HCT116 (cell line): ENCODE measurements at regions not wholly inside any gene's neighbourhood (a gene's known extent, or its start where the extent isn't known, plus 50 kb on each side); places are given as distances from the start of the nearest gene placed in this dataset.

Source experiments
- ATAC-seq: fragments of 200-7000 bp; cut with Tn5 transposase; 2 replicates; pipeline ENCODE4 v1.9.1; 2020; ENCODE audit warnings: mild to moderate bottlenecking, moderate library complexity
- BruUV-seq: library from RNA; stranded (reverse); fragments of 400-500 nt; replicated peaks from 2 replicates; lab custom pipeline; 2021; lab: Mats Ljungman, UMichigan
- CTCF ChIA-PET: fragments of 300-600 bp; sonication (Branson Sonifier 250); formaldehyde crosslinking; loops from one replicate; lab custom pipeline; 2021; ENCODE audit warnings: antibody characterized with exemption; lab: Charles Lee
- POLR2A ChIA-PET: fragments of 300-600, 350-600 bp; sonication (Branson Sonifier 250); formaldehyde crosslinking; loops from one replicate; lab custom pipeline; 2021; ENCODE audit warnings: antibody characterized with exemption; lab: Charles Lee
- RAD21 ChIA-PET, 2 experiments: fragments of 300-600 bp; sonication (Branson Sonifier 250); formaldehyde crosslinking; loops; one replicate each; lab custom pipeline; 2023; ENCODE audit warnings: low total read pairs in 2 of 2; ENCODE audit not compliant: uncharacterized antibody in 2 of 2, unreplicated experiment in 2 of 2, low non-redundant PET in 1 of 2; lab: Charles Lee
- DNase-seq: peaks from one replicate; pipeline ENCODE4 v3.0.0-alpha.2; 2010; ENCODE audit warnings: low read depth, low spot score
- H2AFZ ChIP-seq: fragments of 200-600 bp; shearing (Covaris generic), sonication (generic); 2 replicates; pipeline ENCODE4 v1.6.1; 2017; ENCODE audit warnings: low read depth, mixed run types, mixed read lengths, antibody characterized with exemption, low read length; ENCODE audit not compliant: poor library complexity, severe bottlenecking
- H3K27ac ChIP-seq: 2 replicates; pipeline ENCODE4 v1.5.1; 2012; ENCODE audit warnings: low read depth, low read length
- H3K27me3 ChIP-seq: fragments of 200-600 bp; sonication (generic); 2 replicates; pipeline ENCODE4 v1.6.1; 2016; ENCODE audit warnings: mixed run types, low read length, mixed read lengths; ENCODE audit not compliant: insufficient read depth
- H3K36me3 ChIP-seq, 2 experiments: fragments of 200-500 bp in 1 of 2; fragments of 200-600 bp in 1 of 2; sonication (Bioruptor generic) in 1 of 2; sonication (generic) in 1 of 2; 2 replicates each; pipeline versions ENCODE4 v1.5.1 to v1.6.1; 2014 to 2016; ENCODE audit warnings: low read length in 2 of 2, inconsistent platforms in 1 of 2, mixed read lengths in 1 of 2, mixed run types in 1 of 2; ENCODE audit not compliant: insufficient read depth in 2 of 2, control insufficient read depth in 1 of 2
- H3K4me1 ChIP-seq, 2 experiments: fragments of 200-600 bp in 1 of 2; sonication (generic) in 1 of 2; 2 replicates each; pipeline versions ENCODE4 v1.5.1 to v1.6.1; 2012 to 2017; ENCODE audit warnings: low read length in 2 of 2, inconsistent platforms in 1 of 2, mild to moderate bottlenecking in 1 of 2, mixed read lengths in 1 of 2, mixed run types in 1 of 2, moderate library complexity in 1 of 2; ENCODE audit not compliant: insufficient read depth in 2 of 2, control insufficient read depth in 1 of 2
- H3K4me2 ChIP-seq: fragments of 200-600 bp; sonication (generic); 2 replicates; pipeline ENCODE4 v1.6.1; 2017; ENCODE audit warnings: mixed run types, low read length, mixed read lengths
- H3K4me3 ChIP-seq, 2 experiments: fragments of 200-600 bp in 1 of 2; sonication (generic) in 1 of 2; replicated peaks in 1 of 2; 2 replicates each; pipeline ENCODE4 v1.5.1; 2011 to 2016; ENCODE audit warnings: low read length in 2 of 2, control low read depth in 1 of 2, low read depth in 1 of 2, mild to moderate bottlenecking in 1 of 2, mixed read lengths in 1 of 2, mixed run types in 1 of 2
- H3K79me2 ChIP-seq: fragments of 200-600 bp; sonication (generic); 2 replicates; pipeline ENCODE4 v1.6.1; 2017; ENCODE audit warnings: mild to moderate bottlenecking, mixed run types, low read length, moderate library complexity, mixed read lengths; ENCODE audit not compliant: insufficient read depth
- H3K9ac ChIP-seq: fragments of 200-600 bp; sonication (generic); 2 replicates; pipeline ENCODE4 v1.6.1; 2016; ENCODE audit warnings: low read length, mixed read lengths
- H3K9me2 ChIP-seq: fragments of 200-600 bp; sonication (generic), shearing (Covaris generic); 2 replicates; pipeline ENCODE4 v1.6.1; 2017; ENCODE audit warnings: mixed run types, mild to moderate bottlenecking, moderate library complexity; ENCODE audit not compliant: insufficient read depth
- H3K9me3 ChIP-seq, 2 experiments: fragments of 200-500 bp in 1 of 2; fragments of 200-600 bp in 1 of 2; sonication (Bioruptor generic) in 1 of 2; sonication (generic) in 1 of 2; 2 replicates each; pipeline ENCODE4 v1.6.1; 2014 to 2017; ENCODE audit warnings: low read length in 2 of 2, mixed read lengths in 2 of 2, inconsistent platforms in 1 of 2, low read depth in 1 of 2, mild to moderate bottlenecking in 1 of 2, mixed run types in 1 of 2, moderate library complexity in 1 of 2; ENCODE audit not compliant: control insufficient read depth in 1 of 2, insufficient read depth in 1 of 2
- H4K20me1 ChIP-seq: fragments of 200-600 bp; sonication (generic), shearing (Covaris generic); 2 replicates; pipeline ENCODE4 v1.6.1; 2017; ENCODE audit warnings: mixed run types, mild to moderate bottlenecking, moderate library complexity; ENCODE audit not compliant: insufficient read depth
- FOSL1 ChIP-seq: IDR thresholded peaks from 2 replicates; pipeline ENCODE4 v1.6.1; 2012; ENCODE audit warnings: low read depth
- JUND ChIP-seq: IDR thresholded peaks from 2 replicates; pipeline ENCODE4 v1.6.1; 2012
- POLR2A ChIP-seq: IDR thresholded peaks from 2 replicates; pipeline ENCODE4 v1.7.0; 2011; ENCODE audit warnings: borderline replicate concordance; ENCODE audit not compliant: insufficient read depth, insufficient read length; ENCODE audit errors: extremely low read depth
- SRF ChIP-seq: IDR thresholded peaks from 2 replicates; pipeline ENCODE4 v1.6.1; 2012; ENCODE audit warnings: low read depth
- ZFX ChIP-seq: fragments of 450-650 bp; IDR thresholded peaks from 2 replicates; pipeline ENCODE4 v1.6.1; 2017
- ZNF274 ChIP-seq: fragments of 200-500 bp; sonication (Bioruptor generic); IDR thresholded peaks from 2 replicates; pipeline ENCODE4 v1.6.1; 2014; ENCODE audit warnings: mild to moderate bottlenecking, low read depth, low read length, inconsistent platforms
- intact Hi-C: fragments of 100-400 bp; cut with micrococcal nuclease; formaldehyde crosslinking; loops from 2 replicates; pipeline ENCODE4 v1.10.0; 2022
- TF ChIP-seq, protein P1 (sequence below), 3 experiments: fragments of 200-600 bp in 1 of 3; sonication (generic) in 1 of 3; IDR thresholded peaks in 2 of 3; conservative IDR thresholded peaks in 1 of 3; 2 replicates each; pipeline ENCODE4 v1.5.1; 2012 to 2017; ENCODE audit warnings: low read depth in 2 of 3, low read length in 2 of 3, antibody characterized with exemption in 1 of 3, borderline replicate concordance in 1 of 3, control low read depth in 1 of 3, mild to moderate bottlenecking in 1 of 3, mixed read lengths in 1 of 3, mixed run types in 1 of 3, moderate library complexity in 1 of 3; ENCODE audit not compliant: insufficient read depth in 1 of 3
- TF ChIP-seq, protein P2 (sequence below): IDR thresholded peaks from 2 replicates; pipeline ENCODE4 v1.6.1; 2012
- TF ChIP-seq, protein P3 (sequence below): IDR thresholded peaks from 2 replicates; pipeline ENCODE4 v1.6.1; 2012
- TF ChIP-seq, protein P4 (sequence below): IDR thresholded peaks from 2 replicates; pipeline ENCODE4 v1.6.1; 2012; ENCODE audit warnings: low read depth

DNA sequence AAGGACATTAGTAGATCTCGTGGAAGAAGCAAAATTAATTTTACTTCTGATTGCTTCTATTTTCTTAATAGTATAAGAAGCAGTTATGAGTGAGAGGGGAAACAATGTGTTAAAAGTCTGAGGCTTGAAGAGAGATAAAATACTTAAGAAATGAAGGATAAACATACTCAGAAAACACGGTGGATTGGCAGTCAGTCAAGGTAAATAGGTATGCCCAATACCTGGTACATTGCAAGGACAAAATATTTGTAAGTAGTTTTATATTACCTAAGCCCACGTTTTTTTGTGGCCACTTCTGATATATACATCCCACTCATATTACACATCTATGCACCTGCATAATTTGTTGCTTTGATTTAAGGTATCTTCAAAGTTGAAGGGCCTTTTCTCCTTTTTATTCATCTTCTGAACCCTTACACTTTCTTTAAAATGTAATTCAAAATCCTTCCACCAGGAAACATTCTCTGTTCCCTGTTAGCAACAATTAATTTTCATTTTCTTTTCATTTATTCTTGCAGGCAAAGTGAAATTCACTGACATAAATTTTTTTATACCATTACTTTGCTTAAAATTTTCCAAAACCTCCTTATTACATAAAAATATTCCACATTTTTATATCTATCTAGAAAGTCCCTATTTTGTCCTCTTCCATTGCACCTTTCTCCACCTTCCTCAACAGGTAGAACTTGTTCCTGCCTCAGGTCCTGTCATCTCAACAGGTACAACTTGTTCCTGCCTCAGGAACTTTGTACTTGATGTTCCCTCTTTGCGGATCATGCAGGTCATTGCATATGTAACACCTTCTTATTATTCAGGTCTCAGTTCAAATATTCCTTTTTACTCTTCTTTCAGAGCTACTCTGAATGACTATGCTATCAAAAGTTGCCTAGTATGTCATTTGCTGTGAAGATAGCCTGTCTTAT, 755.7 kb upstream of the ALCAM start:
- Histone ChIP-seq H3K9me2 (no peaks in the 10 kb centered on the region), H3K79me2 (no peaks in the 10 kb centered on the region), H2AFZ (no peak overlapping the region), H3K9ac (no peak overlapping the region), H3K9me3 (no peaks in the 10 kb centered on the region), H4K20me1 (no peaks in the 10 kb centered on the region), H3K36me3 (no peaks in the 10 kb centered on the region), H3K27me3 (no peaks in the 10 kb centered on the region), H3K4me3 (no peak overlapping the region), H3K4me1 (no peaks in the 10 kb centered on the region), H3K4me2 (no peak overlapping the region)
- ChIA-PET RAD21 (no interaction called here), POLR2A (no interaction called here), CTCF (no interaction called here)
- ATAC-seq: no peak
- intact Hi-C loops: no loop called here
- no peak for DNase-seq
- BruUV-seq: no TSS peak
- TF ChIP-seq SRF: no peak
- TF ChIP-seq, protein P1, sequence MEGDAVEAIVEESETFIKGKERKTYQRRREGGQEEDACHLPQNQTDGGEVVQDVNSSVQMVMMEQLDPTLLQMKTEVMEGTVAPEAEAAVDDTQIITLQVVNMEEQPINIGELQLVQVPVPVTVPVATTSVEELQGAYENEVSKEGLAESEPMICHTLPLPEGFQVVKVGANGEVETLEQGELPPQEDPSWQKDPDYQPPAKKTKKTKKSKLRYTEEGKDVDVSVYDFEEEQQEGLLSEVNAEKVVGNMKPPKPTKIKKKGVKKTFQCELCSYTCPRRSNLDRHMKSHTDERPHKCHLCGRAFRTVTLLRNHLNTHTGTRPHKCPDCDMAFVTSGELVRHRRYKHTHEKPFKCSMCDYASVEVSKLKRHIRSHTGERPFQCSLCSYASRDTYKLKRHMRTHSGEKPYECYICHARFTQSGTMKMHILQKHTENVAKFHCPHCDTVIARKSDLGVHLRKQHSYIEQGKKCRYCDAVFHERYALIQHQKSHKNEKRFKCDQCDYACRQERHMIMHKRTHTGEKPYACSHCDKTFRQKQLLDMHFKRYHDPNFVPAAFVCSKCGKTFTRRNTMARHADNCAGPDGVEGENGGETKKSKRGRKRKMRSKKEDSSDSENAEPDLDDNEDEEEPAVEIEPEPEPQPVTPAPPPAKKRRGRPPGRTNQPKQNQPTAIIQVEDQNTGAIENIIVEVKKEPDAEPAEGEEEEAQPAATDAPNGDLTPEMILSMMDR (IDR thresholded peaks at IDR 0.05 in 2 of 3, conservative IDR thresholded peaks at IDR 0.05 in 1 of 3; ENCODE audit: borderline replicate concordance in 1 of 3, insufficient read depth in 1 of 3, low read depth in 2 of 3, low read length in 2 of 3): peak in 1 of 3 experiments; percentile 41; a peak in 3 of 6 replicates
- TF ChIP-seq, all 23 proteins: peak for 1
- H3K27ac ChIP-seq: no peak overlapping the region

DNA sequence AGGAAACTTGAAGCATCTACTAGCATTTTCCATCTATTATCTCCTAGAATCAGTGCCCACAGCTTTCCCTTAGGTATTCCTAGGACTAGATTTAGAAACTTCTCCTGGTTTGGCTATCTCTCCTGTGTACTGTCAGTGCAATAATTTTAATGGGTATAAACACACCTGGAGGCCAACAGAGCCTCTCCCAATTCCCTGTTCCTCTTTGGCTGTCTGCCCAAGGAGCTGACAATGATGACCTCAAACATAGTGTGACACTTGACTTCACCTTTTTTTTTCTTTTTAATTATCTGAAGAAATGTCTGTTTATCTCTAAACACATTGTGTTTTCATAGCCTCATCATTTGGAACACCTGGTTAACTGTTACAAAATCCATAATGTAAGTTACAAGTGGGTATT, 754.5 kb upstream of the ALCAM start:
- H3K9me3 ChIP-seq: no peaks in the 10 kb centered on the region
- H3K4me1 ChIP-seq: no peaks in the 10 kb centered on the region
- H3K27me3 ChIP-seq: no peaks in the 10 kb centered on the region
- no peak overlapping the region for H3K27ac ChIP-seq
- DNase-seq (no peak), ATAC-seq (no peak)
- no peak overlapping the region for H3K4me3 ChIP-seq
- no peaks in the 10 kb centered on the region for H3K79me2 ChIP-seq
- H3K4me2 ChIP-seq: no peak overlapping the region
- CTCF ChIA-PET: no interaction called here
- H3K9me2 ChIP-seq: no peaks in the 10 kb centered on the region
- H4K20me1 ChIP-seq: no peaks in the 10 kb centered on the region
- no peaks in the 10 kb centered on the region for H3K36me3 ChIP-seq
- RAD21 ChIA-PET: no interaction called here
- peak overlapping the region; percentile 38 for H2AFZ ChIP-seq
- POLR2A ChIA-PET: no interaction called here
- no TSS peak for BruUV-seq
- intact Hi-C loops: no loop called here
- no peak overlapping the region for H3K9ac ChIP-seq
- TF ChIP-seq POLR2A (no peak), FOSL1 (no peak), JUND (no peak), ZNF274 (no peak), ZFX (no peak)
- TF ChIP-seq, protein P2, sequence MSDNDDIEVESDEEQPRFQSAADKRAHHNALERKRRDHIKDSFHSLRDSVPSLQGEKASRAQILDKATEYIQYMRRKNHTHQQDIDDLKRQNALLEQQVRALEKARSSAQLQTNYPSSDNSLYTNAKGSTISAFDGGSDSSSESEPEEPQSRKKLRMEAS: no peak
- TF ChIP-seq, protein P3, sequence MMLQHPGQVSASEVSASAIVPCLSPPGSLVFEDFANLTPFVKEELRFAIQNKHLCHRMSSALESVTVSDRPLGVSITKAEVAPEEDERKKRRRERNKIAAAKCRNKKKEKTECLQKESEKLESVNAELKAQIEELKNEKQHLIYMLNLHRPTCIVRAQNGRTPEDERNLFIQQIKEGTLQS: no peak
- TF ChIP-seq, protein P4, sequence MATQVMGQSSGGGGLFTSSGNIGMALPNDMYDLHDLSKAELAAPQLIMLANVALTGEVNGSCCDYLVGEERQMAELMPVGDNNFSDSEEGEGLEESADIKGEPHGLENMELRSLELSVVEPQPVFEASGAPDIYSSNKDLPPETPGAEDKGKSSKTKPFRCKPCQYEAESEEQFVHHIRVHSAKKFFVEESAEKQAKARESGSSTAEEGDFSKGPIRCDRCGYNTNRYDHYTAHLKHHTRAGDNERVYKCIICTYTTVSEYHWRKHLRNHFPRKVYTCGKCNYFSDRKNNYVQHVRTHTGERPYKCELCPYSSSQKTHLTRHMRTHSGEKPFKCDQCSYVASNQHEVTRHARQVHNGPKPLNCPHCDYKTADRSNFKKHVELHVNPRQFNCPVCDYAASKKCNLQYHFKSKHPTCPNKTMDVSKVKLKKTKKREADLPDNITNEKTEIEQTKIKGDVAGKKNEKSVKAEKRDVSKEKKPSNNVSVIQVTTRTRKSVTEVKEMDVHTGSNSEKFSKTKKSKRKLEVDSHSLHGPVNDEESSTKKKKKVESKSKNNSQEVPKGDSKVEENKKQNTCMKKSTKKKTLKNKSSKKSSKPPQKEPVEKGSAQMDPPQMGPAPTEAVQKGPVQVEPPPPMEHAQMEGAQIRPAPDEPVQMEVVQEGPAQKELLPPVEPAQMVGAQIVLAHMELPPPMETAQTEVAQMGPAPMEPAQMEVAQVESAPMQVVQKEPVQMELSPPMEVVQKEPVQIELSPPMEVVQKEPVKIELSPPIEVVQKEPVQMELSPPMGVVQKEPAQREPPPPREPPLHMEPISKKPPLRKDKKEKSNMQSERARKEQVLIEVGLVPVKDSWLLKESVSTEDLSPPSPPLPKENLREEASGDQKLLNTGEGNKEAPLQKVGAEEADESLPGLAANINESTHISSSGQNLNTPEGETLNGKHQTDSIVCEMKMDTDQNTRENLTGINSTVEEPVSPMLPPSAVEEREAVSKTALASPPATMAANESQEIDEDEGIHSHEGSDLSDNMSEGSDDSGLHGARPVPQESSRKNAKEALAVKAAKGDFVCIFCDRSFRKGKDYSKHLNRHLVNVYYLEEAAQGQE: no peak
- TF ChIP-seq, protein P1 (IDR thresholded peaks at IDR 0.05 in 2 of 3, conservative IDR thresholded peaks at IDR 0.05 in 1 of 3; ENCODE audit: borderline replicate concordance in 1 of 3, insufficient read depth in 1 of 3, low read depth in 2 of 3, low read length in 2 of 3): no peak
